Mononuclear cell (primary cell): ENCODE measurements at regions not wholly inside any gene's neighbourhood (a gene's known extent, or its start where the extent isn't known, plus 50 kb on each side); places are given as distances from the start of the nearest gene placed in this dataset.

Source experiments
- H3K27me3 ChIP-seq: 2 replicates; pipeline ENCODE4 v1.6.0; 2011; ENCODE audit warnings: low read length, control low read depth; ENCODE audit not compliant: insufficient read depth
- H3K4me1 ChIP-seq: 2 replicates; pipeline ENCODE4 v1.5.1; 2011; ENCODE audit warnings: mild to moderate bottlenecking, low read length, control low read depth; ENCODE audit not compliant: insufficient read depth
- H3K4me3 ChIP-seq: 2 replicates; pipeline ENCODE4 v1.5.1; 2011; ENCODE audit warnings: mild to moderate bottlenecking, low read length, moderate library complexity
- H3K9me3 ChIP-seq: 2 replicates; pipeline ENCODE4 v1.5.1; 2011; ENCODE audit warnings: low read depth, mild to moderate bottlenecking, control low read depth, low read length

DNA sequence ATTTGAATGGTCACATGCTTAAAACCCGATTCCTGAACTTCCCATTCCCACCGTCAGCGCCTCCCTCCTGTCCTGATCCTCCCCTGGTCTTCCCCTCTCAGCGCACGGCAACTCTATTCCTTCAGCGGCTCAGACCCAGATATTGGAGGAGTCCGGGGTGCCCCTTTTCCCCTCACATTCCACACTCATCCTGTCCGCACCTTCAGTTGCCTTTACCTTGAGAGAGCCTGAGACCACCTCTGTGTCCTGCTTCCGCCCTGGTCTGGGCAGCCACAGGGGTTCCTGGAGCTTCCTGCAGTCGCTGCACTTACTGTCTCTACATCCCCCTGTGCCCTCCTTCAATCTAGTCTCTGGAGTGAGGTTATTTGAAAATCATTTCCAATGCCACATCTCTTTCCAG is 193.4 kb downstream of the BCAS1 start:
- Histone ChIP-seq H3K4me1 (peaks cover 23% of the 10 kb centered on the region), H3K27me3 (no peaks in the 10 kb centered on the region), H3K9me3 (no peaks in the 10 kb centered on the region), H3K4me3 (no peak overlapping the region)

DNA sequence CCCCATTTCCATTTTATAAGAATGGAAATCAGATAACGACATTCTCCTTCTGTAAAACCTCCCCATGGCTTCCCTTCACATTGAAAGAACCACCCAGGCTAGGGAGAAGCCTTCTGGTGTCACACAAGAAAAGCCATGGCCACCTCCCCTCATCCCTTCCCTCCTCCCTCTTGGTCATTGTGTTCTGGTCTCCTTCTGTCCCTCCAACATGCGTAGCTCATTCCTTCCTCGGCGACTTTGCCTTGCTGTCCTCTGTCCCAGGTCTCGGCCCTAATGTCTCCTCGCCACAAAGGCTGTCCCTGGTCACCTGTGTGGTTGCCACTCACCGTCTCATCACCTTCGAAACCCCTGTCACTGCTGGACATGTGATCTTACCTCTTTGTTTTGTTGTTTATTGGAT is 193.9 kb downstream of the BCAS1 start:
- Histone ChIP-seq H3K4me1 (peaks cover 28% of the 10 kb centered on the region), H3K4me3 (no peak overlapping the region), H3K9me3 (no peaks in the 10 kb centered on the region), H3K27me3 (no peaks in the 10 kb centered on the region)

DNA sequence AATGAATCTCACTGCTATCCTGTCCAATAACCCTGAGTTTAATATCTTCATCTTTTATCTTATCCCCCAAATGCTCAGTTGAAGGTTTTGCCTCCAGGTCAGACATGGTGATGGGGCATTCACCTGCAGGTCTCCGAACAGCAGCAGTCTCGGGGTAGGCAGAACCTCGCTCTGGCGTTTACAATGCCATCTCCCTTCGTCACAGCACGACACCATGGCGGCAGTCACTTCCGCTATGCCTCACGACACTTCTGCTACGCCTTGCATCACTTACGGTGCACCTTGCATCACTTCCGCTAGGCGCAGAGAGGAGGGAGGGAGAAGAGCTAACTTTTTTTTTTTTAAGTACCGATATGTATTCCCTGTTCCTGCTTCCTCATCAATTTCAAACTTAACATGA is 194.9 kb downstream of the BCAS1 start:
- Histone ChIP-seq H3K27me3 (no peaks in the 10 kb centered on the region), H3K4me1 (peaks cover 34% of the 10 kb centered on the region), H3K4me3 (no peak overlapping the region), H3K9me3 (no peaks in the 10 kb centered on the region)

DNA sequence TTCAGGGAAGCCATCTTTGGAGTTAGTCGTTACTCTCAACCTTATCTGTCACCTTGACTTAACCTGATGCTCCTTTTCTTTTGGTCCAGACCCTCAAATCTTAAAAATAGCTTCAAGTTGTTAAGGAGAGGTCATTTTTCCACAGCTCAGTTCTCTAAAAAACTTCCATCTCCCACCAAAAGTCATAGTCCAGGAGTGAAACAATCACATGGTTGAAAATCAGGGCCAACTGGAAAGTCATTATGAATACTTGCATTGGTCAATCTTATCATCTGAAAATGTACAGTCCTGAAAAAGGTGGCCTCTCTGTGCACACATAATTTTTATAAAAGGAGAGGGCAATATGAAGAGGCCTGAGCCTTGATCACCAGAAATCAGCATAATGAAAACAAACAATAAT is 195.7 kb downstream of the BCAS1 start:
- Histone ChIP-seq H3K4me1 (peaks cover 35% of the 10 kb centered on the region), H3K27me3 (no peaks in the 10 kb centered on the region), H3K4me3 (no peak overlapping the region), H3K9me3 (no peaks in the 10 kb centered on the region)

DNA sequence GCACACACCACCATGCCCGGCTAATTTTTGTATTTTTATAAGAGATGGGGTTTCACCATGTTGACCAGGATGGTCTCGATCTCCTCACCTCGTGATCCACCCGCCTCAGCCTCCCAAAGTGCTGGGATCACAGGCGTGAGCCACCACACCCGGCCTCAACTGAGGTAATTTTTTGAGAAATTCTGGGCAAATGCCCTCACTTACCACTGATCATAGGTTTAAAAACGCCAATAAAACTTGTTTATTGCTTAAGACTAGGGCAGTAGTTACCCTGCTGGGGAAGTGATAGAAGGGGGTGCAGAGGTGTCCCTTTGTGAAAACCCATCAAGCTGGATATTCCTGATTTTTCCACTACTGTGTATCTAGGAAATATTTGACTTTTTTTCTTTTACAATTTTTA is 196.3 kb downstream of the BCAS1 start:
- H3K27me3 ChIP-seq: no peaks in the 10 kb centered on the region
- peaks cover 40% of the 10 kb centered on the region for H3K4me1 ChIP-seq
- no peak overlapping the region for H3K4me3 ChIP-seq
- H3K9me3 ChIP-seq: no peaks in the 10 kb centered on the region

DNA sequence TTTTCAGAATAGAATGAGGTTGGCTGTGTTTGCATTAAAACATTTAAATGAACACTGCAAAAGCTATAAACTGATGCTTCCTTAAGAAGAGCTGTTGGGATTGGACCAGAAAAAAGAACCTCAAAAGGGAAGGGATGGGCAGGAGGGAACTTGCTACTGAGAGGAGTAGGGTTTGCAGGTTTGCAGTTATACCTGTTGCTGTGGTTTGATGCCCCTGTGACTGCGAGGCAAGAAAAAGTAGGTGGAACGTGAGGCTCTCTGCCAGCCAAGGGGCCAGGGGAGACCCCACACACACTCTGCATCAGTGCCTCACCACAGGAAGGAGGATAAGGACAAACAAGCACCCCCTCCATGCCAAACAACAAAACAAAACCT is 197.2 kb downstream of the BCAS1 start:
- H3K9me3 ChIP-seq: no peaks in the 10 kb centered on the region
- peaks cover 40% of the 10 kb centered on the region for H3K4me1 ChIP-seq
- H3K27me3 ChIP-seq: no peaks in the 10 kb centered on the region
- no peak overlapping the region for H3K4me3 ChIP-seq

DNA sequence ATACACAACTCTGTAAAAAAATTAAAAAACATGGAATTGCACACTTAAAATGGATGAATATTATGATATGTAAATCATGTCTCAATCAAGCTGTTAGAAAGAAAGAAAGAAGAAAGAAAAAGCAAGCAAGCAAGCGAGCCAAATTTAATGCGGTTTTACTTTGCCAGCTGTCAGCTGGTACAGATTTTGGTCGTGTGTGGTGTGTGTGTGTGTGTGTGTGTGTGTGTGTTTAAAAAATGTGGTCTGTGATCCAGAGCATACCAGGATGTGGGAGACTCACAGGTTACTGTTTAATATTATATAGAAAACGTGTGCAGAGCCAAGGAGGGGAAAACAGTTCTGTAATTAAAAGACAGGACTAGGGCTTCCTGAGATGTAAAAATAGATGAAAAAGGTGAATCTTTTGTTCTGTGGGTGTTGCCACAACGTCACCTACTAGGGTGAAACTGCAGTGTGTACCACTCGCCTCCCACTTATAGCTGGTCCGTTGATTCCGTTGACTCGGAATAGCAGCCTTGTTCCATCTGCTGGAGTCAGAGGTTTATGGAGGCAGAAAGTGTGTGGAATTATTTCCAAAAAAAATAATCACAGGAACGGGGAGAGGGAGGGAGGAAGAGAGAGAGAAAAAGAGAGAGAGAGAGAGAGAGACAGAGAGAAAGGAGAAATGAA is 197.7 kb downstream of the BCAS1 start:
- no peaks in the 10 kb centered on the region for H3K9me3 ChIP-seq
- no peaks in the 10 kb centered on the region for H3K27me3 ChIP-seq
- H3K4me3 ChIP-seq: no peak overlapping the region
- H3K4me1 ChIP-seq: peaks cover 44% of the 10 kb centered on the region

DNA sequence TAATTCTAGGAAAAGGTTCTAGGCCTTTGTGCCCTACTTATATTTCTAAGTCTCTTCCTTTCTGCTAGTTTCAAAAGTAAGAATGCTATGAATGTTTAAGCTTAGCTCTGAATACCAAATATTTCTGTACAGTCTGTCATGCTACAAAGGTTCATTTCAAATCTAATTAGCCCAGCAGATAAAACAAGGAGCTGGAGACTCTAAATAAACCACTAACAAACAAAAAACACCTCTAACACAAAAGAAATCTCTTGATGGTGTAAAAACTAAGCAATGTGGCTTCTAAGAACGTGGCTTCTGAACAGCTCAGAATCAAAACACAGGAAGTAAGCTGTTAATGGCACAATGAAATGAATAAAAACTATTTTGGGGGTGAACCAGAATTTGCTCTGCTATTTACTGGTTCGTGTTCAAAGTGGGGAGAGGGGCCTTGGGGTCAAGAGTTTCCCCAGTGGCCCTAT is 198.3 kb downstream of the BCAS1 start:
- Histone ChIP-seq H3K9me3 (no peaks in the 10 kb centered on the region), H3K4me3 (no peak overlapping the region), H3K27me3 (no peaks in the 10 kb centered on the region), H3K4me1 (peaks cover 50% of the 10 kb centered on the region)

DNA sequence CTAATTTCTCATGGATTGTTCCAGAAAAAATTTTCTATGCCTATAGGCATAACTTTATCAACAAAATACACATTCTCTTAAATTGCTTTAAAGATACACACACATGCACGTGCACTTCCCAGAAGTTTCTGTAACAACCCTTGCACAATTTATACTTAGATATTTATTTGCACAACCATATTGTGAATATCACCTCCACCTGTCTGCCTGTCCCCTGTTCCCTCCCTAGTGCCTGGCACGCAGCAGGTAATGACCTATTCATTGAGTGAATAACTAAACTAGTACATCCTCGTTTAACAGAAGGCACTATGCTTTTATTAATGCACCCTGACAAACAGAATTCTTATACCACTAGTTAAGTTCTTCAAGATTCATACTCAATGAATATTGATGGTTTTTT is 198.9 kb downstream of the BCAS1 start:
- no peaks in the 10 kb centered on the region for H3K9me3 ChIP-seq
- no peaks in the 10 kb centered on the region for H3K27me3 ChIP-seq
- peaks cover 56% of the 10 kb centered on the region for H3K4me1 ChIP-seq
- no peak overlapping the region for H3K4me3 ChIP-seq

DNA sequence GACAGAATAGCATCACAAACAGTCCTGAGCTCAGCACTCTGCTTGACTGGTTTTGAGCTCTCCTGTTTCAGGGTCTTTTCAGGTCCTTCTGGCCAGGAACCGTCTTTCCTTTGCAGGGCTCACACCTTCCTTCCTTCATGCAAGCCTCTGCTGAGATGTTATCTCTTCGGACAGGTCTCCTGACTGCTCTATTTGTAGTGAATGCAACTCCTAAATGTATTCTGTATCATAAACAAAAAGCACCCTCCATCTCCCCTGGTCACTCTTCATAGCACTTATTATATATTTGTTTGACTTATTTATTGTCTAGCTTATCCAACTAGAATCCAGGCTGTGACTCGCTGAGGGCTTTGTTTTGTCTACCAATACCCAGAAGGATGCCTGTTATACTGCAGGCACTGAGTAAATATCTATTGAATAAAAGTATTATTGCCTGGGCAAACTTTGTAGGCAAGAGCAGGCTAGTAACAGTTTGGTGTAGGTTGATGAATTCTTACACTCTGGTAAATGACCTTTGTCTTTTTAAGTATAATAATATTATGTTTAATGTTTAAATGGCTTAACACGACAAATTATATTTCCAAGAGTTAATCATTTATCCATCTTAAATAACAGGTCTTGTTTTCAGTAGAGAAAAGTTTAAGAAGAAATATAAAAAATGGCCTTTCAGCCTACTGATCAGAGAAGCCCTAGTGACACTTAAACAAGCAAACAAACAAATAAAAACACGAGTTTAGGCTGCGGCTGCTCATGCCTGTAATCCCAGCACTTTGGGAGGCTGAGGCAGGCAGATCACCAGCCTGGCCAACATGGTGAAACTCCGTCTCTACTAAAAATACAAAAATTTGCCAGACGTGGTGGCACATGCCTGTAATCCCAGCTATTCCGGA is 199.7 kb downstream of the BCAS1 start:
- H3K4me3 ChIP-seq: no peak overlapping the region
- H3K4me1 ChIP-seq: peaks cover 64% of the 10 kb centered on the region
- H3K9me3 ChIP-seq: no peaks in the 10 kb centered on the region
- no peaks in the 10 kb centered on the region for H3K27me3 ChIP-seq

DNA sequence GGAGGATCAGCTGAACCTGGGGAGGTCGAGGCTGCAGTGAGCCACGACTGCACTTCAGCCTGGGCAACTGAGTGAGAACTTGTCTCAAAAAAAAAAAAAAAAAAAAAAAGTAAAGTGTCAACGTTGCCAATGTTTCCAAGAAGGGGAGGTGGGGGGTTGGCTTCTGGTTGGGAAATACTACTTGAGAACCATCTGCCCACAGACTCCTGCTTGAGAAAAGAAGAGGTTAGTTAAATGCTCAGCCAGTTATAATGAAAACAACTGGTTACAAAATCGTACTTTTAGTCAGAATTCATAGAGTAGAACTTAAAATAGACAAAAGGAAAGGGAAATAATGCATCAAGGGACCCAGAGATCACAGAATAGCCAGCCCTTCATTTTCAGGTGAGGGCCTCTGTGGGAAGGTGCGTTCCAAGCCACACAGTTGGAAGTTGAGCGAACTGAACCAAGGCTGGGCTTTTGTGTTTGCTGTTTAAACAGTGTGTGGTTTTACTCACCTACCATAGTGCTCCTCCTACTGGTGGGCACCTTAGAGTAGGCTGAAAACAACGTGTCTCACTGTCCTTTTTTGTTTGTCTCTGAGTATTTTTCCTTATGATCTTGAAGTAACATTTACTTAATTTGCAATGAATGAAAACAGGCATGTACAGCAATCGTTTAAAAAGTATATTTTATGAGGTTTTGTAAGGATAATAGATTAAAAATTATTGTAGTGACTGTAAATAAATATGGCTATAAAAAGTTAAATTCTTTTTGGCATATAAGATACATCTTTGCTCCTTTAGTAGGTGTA is 200.7 kb downstream of the BCAS1 start:
- no peaks in the 10 kb centered on the region for H3K9me3 ChIP-seq
- H3K4me3 ChIP-seq: no peak overlapping the region
- H3K27me3 ChIP-seq: no peaks in the 10 kb centered on the region
- peaks cover 74% of the 10 kb centered on the region for H3K4me1 ChIP-seq

DNA sequence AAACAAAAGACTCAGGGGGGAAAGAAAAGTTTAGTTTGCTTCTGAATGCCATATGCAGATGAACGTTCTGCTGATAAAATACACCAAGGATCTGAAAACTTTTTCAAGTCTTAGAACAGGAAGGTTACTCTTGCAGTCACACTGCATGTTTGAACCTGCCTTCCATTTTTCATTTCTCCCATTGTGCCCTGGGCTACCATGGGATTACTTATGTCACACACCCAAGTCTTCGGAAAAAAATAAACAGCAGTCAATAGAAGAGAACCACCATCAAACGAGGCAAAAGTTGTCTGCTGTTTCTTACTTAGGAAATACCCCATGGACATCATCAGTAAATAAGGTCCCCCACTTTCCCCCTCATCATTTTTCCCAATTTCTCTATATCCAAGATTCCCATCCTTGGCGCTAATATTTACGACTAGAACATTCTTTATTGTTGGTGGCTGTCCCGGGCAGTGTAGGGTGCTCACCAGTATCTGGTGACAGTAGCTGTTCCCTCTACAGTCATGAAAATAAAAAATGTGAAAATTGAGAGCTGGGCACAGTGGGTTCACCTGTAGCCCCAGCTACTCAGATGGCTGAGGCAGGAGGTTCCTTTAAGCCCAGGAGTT is 202.5 kb downstream of the BCAS1 start:
- Histone ChIP-seq H3K9me3 (no peaks in the 10 kb centered on the region), H3K4me1 (peaks cover 65% of the 10 kb centered on the region), H3K4me3 (no peak overlapping the region), H3K27me3 (no peaks in the 10 kb centered on the region)

DNA sequence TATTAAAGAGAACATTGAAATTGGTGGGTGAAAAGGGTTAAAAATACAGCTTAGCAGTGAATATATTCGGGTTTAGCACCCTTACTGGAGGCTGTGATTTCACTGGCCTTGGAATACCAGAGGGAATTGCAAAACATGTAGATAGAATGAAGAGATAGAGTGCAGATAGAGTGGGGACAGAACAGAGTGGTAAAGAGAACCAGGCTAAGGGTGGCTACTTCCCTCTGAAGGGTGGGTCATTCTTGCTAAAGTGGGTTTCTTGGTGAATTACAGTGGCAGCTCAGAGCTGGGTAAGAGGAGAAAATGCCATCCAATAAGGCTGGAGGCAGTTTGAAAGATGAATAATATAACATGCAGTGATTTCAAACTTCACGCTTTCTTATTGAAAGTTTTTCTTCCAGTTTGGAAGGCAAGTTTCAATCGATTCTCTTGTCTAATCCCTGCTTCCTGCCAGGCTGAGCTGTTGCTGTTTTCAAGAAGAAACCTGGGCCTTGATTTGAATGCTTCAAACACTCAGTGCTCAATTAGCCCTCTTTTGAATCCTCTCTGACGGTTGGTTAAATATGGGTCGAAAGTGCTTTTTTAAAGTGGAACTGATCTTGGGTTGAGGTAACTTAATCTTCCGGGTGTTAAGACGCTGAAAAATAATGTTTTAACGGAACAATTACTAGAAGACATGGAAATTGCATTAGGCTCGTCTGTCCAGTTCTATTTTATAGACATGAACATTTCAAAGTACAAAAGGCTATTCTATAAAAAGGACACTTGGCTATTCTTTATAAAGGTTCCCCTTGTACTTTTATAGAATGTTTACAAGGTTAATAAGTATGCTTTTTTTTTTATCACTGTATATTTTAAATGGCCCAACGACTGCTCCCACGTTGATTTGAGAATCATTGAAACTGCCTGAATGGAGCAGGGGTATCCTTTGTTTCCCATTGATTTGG is 203.3 kb downstream of the BCAS1 start:
- peaks cover 57% of the 10 kb centered on the region for H3K4me1 ChIP-seq
- H3K27me3 ChIP-seq: no peaks in the 10 kb centered on the region
- no peak overlapping the region for H3K4me3 ChIP-seq

More for the DNA sequence above, 203.3 kb downstream of the BCAS1 start:
- no peaks in the 10 kb centered on the region for H3K9me3 ChIP-seq
